Lower lobe of right lung (tissue), 2 donors: ENCODE measurements at regions not wholly inside any gene's neighbourhood (a gene's known extent, or its start where the extent isn't known, plus 50 kb on each side); places are given as distances from the start of the nearest gene placed in this dataset.

Experiments used
- ATAC-seq, 2 donors: fragments of 200-7000 bp; cut with Tn5 transposase; one replicate each; pipeline ENCODE4 v1.9.1; 2020 to 2022; ENCODE audit warnings: mild to moderate bottlenecking in 2 of 2, moderate library complexity in 2 of 2
- DNase-seq: peaks from one replicate; pipeline ENCODE4 v3.0.0-alpha.2; 2020
- H3K27ac ChIP-seq: fragments of 200-600 bp; one replicate; pipeline ENCODE4 v1.8.0; 2022
- H3K27me3 ChIP-seq: fragments of 200-600 bp; one replicate; pipeline ENCODE4 v1.8.0; 2022; ENCODE audit warnings: low read depth
- H3K36me3 ChIP-seq: fragments of 200-600 bp; one replicate; pipeline ENCODE4 v1.8.0; 2022; ENCODE audit warnings: mild to moderate bottlenecking
- H3K4me1 ChIP-seq: fragments of 200-600 bp; one replicate; pipeline ENCODE4 v1.8.0; 2022
- H3K4me3 ChIP-seq: fragments of 200-600 bp; one replicate; pipeline ENCODE4 v1.8.0; 2022; ENCODE audit warnings: mild to moderate bottlenecking
- H3K9me3 ChIP-seq: fragments of 200-600 bp; one replicate; pipeline ENCODE4 v1.8.0; 2022
- intact Hi-C: fragments of 100-400 bp; cut with DNase I; formaldehyde crosslinking; loops from one replicate; pipeline ENCODE4 v1.11.0; 2022
- TF ChIP-seq, protein P1 (sequence below): fragments of 200-600 bp; IDR thresholded peaks from one replicate; pipeline ENCODE4 v1.8.0; 2022; ENCODE audit warnings: antibody characterized with exemption, mild to moderate bottlenecking
- donor health status: DM: no; HTN: yes; CAD: no; lungs with severe emphysema.

DNA sequence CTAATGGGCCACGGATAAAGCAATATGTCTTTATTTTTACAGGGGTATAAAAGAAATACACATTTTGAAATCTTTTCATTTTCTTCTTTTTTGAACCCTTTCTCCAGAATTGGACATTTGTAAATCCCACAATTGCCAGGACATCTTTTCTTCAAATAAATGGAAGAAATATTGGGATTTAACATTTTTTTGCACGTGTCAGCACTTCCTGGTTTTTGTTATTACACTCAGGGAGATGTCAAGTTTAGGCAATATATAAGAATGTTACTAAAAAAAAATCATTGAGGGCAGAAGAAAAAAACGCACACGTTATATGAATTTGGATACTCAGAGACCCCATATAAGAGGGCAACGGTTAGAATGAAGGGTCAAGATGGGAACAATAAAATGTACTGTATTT lies 78.3 kb upstream of the TMCO5A start:
- TF ChIP-seq, protein P1, sequence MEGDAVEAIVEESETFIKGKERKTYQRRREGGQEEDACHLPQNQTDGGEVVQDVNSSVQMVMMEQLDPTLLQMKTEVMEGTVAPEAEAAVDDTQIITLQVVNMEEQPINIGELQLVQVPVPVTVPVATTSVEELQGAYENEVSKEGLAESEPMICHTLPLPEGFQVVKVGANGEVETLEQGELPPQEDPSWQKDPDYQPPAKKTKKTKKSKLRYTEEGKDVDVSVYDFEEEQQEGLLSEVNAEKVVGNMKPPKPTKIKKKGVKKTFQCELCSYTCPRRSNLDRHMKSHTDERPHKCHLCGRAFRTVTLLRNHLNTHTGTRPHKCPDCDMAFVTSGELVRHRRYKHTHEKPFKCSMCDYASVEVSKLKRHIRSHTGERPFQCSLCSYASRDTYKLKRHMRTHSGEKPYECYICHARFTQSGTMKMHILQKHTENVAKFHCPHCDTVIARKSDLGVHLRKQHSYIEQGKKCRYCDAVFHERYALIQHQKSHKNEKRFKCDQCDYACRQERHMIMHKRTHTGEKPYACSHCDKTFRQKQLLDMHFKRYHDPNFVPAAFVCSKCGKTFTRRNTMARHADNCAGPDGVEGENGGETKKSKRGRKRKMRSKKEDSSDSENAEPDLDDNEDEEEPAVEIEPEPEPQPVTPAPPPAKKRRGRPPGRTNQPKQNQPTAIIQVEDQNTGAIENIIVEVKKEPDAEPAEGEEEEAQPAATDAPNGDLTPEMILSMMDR = no peak

GRCh38 chr15:37860896-37861295 lies 73.5 kb upstream of the TMCO5A start:
- intact Hi-C loops = no loop called here

More for the DNA sequence above, 78.3 kb upstream of the TMCO5A start:
- no peak overlapping the region for H3K27ac ChIP-seq
- H3K27me3 ChIP-seq = no peaks in the 10 kb centered on the region
- ATAC-seq = no peak
- H3K36me3 ChIP-seq = no peaks in the 10 kb centered on the region
- DNase-seq = no peak
- no peaks in the 10 kb centered on the region for H3K4me1 ChIP-seq
- no peak overlapping the region for H3K4me3 ChIP-seq
- intact Hi-C loops = no loop called here
- no peaks in the 10 kb centered on the region for H3K9me3 ChIP-seq

GRCh38 chr15:37865687-37866086 lies 68.8 kb upstream of the TMCO5A start:
- Histone ChIP-seq H3K27ac (no peak overlapping the region), H3K4me1 (no peaks in the 10 kb centered on the region), H3K27me3 (no peaks in the 10 kb centered on the region), H3K9me3 (no peaks in the 10 kb centered on the region), H3K4me3 (no peak overlapping the region), H3K36me3 (no peaks in the 10 kb centered on the region)
- DNase-seq (no peak), ATAC-seq (no peak)
- intact Hi-C loops = no loop called here
- TF ChIP-seq, protein P1 = no peak

More at GRCh38 chr15:37860896-37861295, 73.5 kb upstream of the TMCO5A start:
- Histone ChIP-seq H3K36me3 (no peaks in the 10 kb centered on the region), H3K9me3 (no peaks in the 10 kb centered on the region), H3K4me3 (no peak overlapping the region), H3K4me1 (no peaks in the 10 kb centered on the region), H3K27me3 (no peaks in the 10 kb centered on the region), H3K27ac (no peak overlapping the region)
- ATAC-seq = no peak
- no peak for DNase-seq
- TF ChIP-seq, protein P1 = no peak

GRCh38 chr15:37870711-37871110 lies 63.7 kb upstream of the TMCO5A start:
- DNase-seq (no peak), ATAC-seq (no peak)
- Histone ChIP-seq H3K27me3 (no peaks in the 10 kb centered on the region), H3K27ac (no peak overlapping the region), H3K4me3 (no peak overlapping the region), H3K36me3 (no peaks in the 10 kb centered on the region), H3K4me1 (no peaks in the 10 kb centered on the region), H3K9me3 (no peaks in the 10 kb centered on the region)
- TF ChIP-seq, protein P1 = no peak
- intact Hi-C loops = no loop called here

GRCh38 chr15:37872661-37873060 lies 61.8 kb upstream of the TMCO5A start:
- DNase-seq (no peak), ATAC-seq (no peak)
- Histone ChIP-seq H3K27ac (no peak overlapping the region), H3K36me3 (no peaks in the 10 kb centered on the region), H3K4me1 (no peaks in the 10 kb centered on the region), H3K27me3 (no peaks in the 10 kb centered on the region), H3K4me3 (no peak overlapping the region), H3K9me3 (no peaks in the 10 kb centered on the region)
- intact Hi-C loops = no loop called here
- TF ChIP-seq, protein P1 = no peak

- TF ChIP-seq, protein P1 = no peak
- H3K9me3 ChIP-seq = no peaks in the 10 kb centered on the region
- no peak overlapping the region for H3K27ac ChIP-seq
- no peaks in the 10 kb centered on the region for H3K4me1 ChIP-seq
- H3K27me3 ChIP-seq = no peaks in the 10 kb centered on the region
- ATAC-seq (no peak), DNase-seq (no peak)
- no peak overlapping the region for H3K4me3 ChIP-seq
- intact Hi-C loops = no loop called here
- H3K36me3 ChIP-seq = no peaks in the 10 kb centered on the region
Measured at GRCh38 chr15:37873336-37873735, 61.1 kb upstream of the TMCO5A start.
